ENCODE measurements at regions not wholly inside any gene's neighbourhood (a gene's known extent, or its start where the extent isn't known, plus 50 kb on each side); places are given as distances from the start of the nearest gene placed in this dataset.

DNA sequence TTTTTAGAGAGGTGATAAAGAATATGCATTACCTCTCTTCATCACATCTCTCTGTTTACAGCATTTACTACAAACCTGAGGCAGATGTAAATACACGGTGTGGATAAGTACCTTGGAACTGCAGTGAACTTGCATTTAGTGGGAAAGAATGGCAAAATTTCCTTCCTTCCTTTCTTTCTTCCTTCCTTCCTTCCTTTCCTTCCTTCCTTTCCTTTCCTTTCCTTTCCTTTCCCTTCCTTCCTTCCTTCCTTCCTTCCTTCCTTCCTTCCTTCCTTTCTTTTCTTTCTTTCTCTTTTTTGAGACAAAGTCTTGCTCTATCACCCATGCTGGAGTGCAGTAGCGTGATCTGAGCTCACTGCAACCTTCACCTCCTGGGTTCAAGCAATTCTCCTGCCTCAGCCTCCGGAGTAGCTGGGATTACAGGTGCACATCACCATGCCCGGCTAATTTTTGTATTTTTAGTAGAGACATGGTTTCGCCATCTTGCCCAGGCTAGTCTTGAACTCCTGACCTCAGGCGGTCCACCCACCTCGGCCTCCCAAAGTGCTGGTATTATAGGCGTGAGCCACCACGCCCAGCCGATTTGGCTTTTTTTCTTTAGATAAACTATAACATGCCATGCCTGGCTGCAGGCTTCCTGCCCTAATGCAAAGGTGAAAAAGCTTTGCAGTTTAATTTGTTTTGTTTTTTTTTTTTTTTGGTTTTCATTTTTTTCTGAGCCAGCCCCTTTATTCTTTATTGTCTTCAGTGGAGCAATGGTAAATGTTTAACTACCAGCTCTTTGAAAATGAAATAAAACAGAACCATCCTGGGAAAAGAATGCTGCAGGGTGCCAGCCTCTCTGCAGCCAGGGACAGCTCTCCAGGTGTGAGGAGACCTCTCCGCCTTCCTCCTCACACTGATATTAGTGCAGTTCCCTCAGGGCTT lies 64.2 kb upstream of the NEDD9 start (continued):
- TF ChIP-seq ETV6 (CRISPR knock-in tag; conservative IDR thresholded peaks at IDR 0.05): no peak
- no peak for TF ChIP-seq TCF7L2 (IDR thresholded peaks at IDR 0.05; ENCODE audit: low read depth, low read length)
- no peak for TF ChIP-seq ZNF282 (IDR thresholded peaks at IDR 0.05; ENCODE audit: partially characterized antibody)
- TF ChIP-seq ELF3 (CRISPR knock-in tag; IDR thresholded peaks at IDR 0.05): 0 out of 2 replicates have a peak, but pooled peaks have one; percentile 11
- no peak for TF ChIP-seq RBM39 (IDR thresholded peaks at IDR 0.05; ENCODE audit: low read depth, low read length, poor library complexity, severe bottlenecking)
- no peak for TF ChIP-seq KMT2B (CRISPR knock-in tag; IDR thresholded peaks at IDR 0.05)
- no peak for TF ChIP-seq PTBP1 (IDR thresholded peaks at IDR 0.05; ENCODE audit: low read depth, low read length, poor library complexity, severe bottlenecking)
- no peak for TF ChIP-seq CEBPZ (IDR thresholded peaks at IDR 0.05; ENCODE audit: low read length)
- TF ChIP-seq NR2F2 (IDR thresholded peaks at IDR 0.05; ENCODE audit: borderline replicate concordance, low read depth): no peak
- TF ChIP-seq ZNF546 (CRISPR knock-in tag; conservative IDR thresholded peaks at IDR 0.05): no peak
- TF ChIP-seq MEF2D (CRISPR knock-in tag; IDR thresholded peaks at IDR 0.05): 0 out of 2 replicates have a peak, but pooled peaks have one; percentile 20
- TF ChIP-seq NR3C1 (CRISPR knock-in tag; IDR thresholded peaks at IDR 0.05): no peak
- TF ChIP-seq ZNF432 (CRISPR knock-in tag; IDR thresholded peaks at IDR 0.05; ENCODE audit: borderline replicate concordance): no peak
- TF ChIP-seq, protein P1, sequence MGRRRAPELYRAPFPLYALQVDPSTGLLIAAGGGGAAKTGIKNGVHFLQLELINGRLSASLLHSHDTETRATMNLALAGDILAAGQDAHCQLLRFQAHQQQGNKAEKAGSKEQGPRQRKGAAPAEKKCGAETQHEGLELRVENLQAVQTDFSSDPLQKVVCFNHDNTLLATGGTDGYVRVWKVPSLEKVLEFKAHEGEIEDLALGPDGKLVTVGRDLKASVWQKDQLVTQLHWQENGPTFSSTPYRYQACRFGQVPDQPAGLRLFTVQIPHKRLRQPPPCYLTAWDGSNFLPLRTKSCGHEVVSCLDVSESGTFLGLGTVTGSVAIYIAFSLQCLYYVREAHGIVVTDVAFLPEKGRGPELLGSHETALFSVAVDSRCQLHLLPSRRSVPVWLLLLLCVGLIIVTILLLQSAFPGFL (CRISPR knock-in tag; IDR thresholded peaks at IDR 0.05): no peak
- TF ChIP-seq WIZ (CRISPR knock-in tag; IDR thresholded peaks at IDR 0.05): no peak
- no peak for TF ChIP-seq ZNF780A (CRISPR knock-in tag; IDR thresholded peaks at IDR 0.05)
- TF ChIP-seq MED1 (CRISPR knock-in tag; IDR thresholded peaks at IDR 0.05): no peak; the same call in 1 of the 2 replicates
- no peak for TF ChIP-seq CENPT (CRISPR knock-in tag; IDR thresholded peaks at IDR 0.05; ENCODE audit: low read depth)
- no peak for TF ChIP-seq MAFG (CRISPR knock-in tag; IDR thresholded peaks at IDR 0.05)
- no peak for TF ChIP-seq ZSCAN31 (CRISPR knock-in tag; IDR thresholded peaks at IDR 0.05; ENCODE audit: low read depth)
- no peak for TF ChIP-seq CSRNP1 (CRISPR knock-in tag; IDR thresholded peaks at IDR 0.05)
- no peak for TF ChIP-seq ZNF275 (CRISPR knock-in tag; IDR thresholded peaks at IDR 0.05; ENCODE audit: borderline replicate concordance)
- TF ChIP-seq PHF20 (CRISPR knock-in tag; IDR thresholded peaks at IDR 0.05): no peak

Data from HepG2 (cell line).